ENCODE measurements at regions not wholly inside any gene's neighbourhood (a gene's known extent, or its start where the extent isn't known, plus 50 kb on each side); places are given as distances from the start of the nearest gene placed in this dataset.

- peak; percentile 100 for DNase-seq
These were observed 83.4 kb downstream of the FAM43A start for GRCh38 chr3:194769020-194769643.

DNA sequence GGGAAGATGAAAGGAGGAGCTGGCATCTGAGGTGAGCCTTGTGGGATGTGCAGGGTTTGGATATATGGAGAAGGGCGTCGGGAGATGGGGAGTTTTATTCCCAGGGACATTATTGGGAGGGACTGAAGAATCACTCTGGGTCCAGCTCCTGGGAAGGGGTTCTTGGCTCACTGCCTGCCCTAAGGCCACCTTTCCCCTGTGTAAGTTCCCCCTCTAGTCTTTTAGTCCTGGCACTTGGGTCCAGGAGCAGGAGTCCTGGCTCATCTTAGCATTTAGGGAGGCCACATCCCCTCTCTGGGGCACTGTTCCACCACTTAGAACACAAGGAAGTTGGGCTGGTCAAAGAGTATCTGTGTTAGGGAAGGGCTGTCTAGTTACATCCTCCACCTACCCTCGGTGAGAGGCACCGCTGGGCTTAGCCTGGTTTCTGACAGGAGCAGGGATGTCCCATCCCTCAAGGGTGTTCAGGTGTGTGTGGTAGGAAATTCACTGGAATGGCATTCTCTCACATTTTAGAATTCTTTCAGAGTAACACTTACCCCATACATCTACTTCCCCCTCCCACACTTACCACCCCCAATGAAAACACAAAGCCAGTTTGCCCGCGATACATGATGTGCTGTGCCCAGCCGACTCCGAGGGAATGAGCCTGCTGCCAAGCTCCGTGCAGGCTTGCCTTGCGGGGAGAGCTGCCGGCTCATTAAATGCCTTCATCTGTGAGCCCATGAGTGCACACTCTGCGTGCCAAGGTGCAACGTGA lies 86.7 kb downstream of the FAM43A start:
- no peak for DNase-seq

DNA sequence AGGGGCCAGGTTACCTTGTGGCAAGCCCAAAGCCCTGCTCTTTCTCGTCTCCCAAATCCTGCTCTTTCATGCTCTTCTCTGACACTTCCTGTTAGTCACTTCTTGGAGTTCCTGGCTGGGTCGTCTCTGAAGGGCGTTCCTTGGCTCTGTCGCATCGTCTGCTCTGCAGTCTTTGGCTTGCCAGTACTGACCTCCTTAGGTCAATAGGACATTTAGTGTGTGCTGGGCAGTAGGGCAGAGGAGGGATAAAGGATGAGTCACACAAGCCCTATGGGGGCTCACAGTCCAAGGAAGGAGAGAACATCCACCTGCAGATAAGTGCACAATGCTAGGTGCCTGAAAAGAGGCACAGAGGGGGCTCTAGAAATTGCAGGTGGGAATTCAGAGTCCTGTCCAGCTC lies 87.5 kb downstream of the FAM43A start:
- no peak for DNase-seq

GRCh38 chr3:194773771-194774455 lies 88.2 kb downstream of the FAM43A start:
- no peak for DNase-seq

- DNase-seq, result no peak
These were observed 89.6 kb downstream of the FAM43A start for GRCh38 chr3:194775266-194775665.

DNA sequence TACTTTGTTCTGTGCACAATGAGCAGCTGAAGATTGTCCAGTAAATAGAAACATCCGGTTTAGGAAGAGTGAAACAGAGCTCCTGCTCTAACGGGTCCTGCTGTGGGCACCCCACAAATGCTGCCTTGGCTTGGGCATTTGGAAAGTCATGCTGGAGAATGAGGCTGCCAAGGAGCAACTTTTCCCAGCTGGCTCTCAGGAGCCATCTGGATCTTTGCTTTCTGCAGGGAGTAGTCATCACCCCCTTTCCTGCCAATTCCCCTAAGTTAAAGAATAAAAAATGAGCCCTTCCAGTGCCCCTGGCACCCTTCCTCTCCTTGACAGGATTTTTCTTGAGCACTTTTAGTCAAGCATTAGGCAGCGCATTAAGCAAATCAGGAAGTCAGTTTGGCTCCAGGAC lies 90.0 kb downstream of the FAM43A start:
- DNase-seq, result no peak

DNA sequence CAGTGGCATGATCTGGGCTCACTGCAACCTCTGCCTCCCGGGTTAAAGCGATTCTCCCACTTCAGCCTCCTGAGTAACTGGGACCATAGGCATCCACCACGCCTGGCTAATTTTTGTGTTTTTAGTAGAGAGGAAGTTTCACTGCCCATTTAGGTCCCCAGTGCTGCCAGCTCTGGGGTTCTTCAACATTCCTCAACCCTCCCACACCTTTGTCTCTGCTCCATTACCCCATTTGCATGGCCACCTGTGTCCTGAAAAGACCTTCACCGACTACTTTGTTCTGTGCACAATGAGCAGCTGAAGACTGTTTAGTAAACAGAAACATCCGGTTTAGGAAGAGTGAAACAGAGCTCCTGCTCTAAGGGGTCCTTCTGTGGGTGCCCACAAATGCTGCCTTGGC lies 92.0 kb downstream of the FAM43A start:
- DNase-seq, result no peak

DNA sequence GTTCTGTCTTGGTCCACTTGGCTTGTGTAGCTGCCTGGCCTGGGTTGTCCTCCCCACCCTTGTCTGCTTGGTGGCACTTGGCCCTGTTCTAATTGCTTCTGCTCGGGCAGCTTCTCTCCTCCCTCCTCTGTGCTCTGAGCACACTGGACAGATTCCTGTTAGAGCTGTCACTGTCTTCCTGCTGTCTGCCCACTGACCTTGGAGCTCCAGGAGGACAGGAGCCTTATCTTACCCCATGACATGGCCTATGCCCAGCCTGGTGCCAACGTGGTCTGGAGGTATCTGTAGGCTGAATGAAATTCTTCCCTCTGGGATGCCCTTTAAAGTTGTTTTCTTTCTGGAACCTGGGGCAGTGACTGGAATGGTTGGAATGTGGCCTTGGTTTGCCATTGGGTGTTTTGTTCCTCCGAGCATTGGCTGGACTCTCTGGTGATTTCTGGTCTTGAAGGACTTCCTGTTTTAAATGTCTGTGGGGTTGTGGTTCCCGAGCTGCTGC lies 94.1 kb downstream of the FAM43A start:
- no peak for DNase-seq

DNA sequence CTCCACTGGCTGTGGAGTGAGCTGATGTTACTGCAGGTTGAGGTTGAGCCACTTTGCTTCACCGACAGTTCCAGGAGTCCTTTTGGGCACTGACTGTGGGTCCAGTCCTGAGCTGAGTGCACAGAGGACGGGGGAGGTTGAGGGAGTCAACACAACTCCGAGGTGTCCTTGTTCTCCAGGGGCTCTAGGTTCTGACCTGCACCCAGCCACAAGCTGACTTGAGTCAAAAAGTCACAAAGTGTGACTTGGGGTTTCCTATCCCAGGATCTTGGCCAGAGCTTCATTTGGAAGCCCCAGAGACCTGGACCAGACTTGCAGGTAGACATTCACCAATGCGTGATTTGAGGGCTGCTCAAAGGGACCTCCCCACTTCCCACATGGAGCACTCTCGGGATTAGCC lies 95.0 kb downstream of the FAM43A start:
- DNase-seq, result no peak

- DNase-seq, result no peak
These were observed 95.9 kb downstream of the FAM43A start for GRCh38 chr3:194781617-194782016.

- DNase-seq, result no peak
These were observed 97.2 kb downstream of the FAM43A start for GRCh38 chr3:194782698-194783404.

- DNase-seq, result no peak
These were observed 98.7 kb downstream of the FAM43A start for GRCh38 chr3:194784361-194784760.

- no peak for DNase-seq
These were observed 99.6 kb downstream of the FAM43A start for GRCh38 chr3:194785315-194785714.

DNA sequence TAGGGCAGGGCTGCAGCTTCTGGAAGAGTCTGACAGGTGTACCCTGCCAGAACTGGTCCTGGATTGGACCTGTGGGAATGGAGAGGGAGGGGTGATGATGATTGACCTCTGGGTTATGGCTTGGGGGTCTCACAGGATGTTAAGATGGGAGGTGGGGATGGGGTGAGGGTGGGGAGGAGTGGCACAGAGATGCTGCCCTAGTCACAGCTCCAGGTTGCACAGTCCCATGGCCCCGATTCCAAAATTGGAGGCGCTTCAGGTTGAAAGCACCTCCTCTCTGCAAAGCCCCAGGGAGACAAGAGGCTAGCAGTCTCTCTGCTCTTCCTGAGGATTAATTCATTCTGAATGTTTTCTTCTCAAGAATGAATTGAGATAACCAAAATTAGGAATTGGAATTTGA lies 101.4 kb downstream of the FAM43A start:
- DNase-seq, result no peak

- DNase-seq, result no peak
These were observed 102.0 kb downstream of the FAM43A start for GRCh38 chr3:194787650-194788049.

- no peak for DNase-seq
These were observed 106.7 kb downstream of the FAM43A start for GRCh38 chr3:194792368-194792767.

- DNase-seq, result no peak
These were observed 112.0 kb downstream of the FAM43A start for GRCh38 chr3:194797555-194798250.

GRCh38 chr3:194798486-194798885 lies 112.8 kb downstream of the FAM43A start:
- DNase-seq, result no peak

GRCh38 chr3:194800002-194800401 lies 114.3 kb downstream of the FAM43A start:
- DNase-seq, result no peak

- DNase-seq, result no peak
These were observed 116.1 kb downstream of the FAM43A start for GRCh38 chr3:194801461-194802432.

DNA sequence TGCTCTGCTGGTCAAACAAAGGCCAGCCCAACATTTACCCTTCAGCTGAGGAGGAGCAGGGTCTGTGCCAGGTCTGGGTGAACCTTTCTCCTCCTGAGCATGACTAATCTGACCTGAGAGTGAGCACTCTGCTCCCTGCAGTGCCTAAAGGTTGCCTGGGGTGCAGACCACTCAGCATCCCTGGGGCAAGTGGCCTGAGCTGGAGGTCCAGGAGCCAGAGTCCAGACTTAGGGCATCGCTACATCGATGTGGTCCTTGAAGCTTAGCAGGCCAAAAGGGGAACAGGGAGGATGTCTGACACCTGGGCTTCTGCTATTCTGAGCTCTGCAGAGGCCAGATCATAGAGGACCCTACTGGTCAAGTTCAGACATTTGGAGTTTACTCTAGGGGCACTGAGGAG lies 119.1 kb downstream of the FAM43A start:
- DNase-seq, result no peak

Measured in NCI-H1436 (cell line).